IMR-90 (cell line): ENCODE measurements at regions not wholly inside any gene's neighbourhood (a gene's known extent, or its start where the extent isn't known, plus 50 kb on each side); places are given as distances from the start of the nearest gene placed in this dataset.

Experiments used
- ATAC-seq: fragments of 200-7000 bp; cut with Tn5 transposase; 2 replicates; pipeline ENCODE4 v1.9.1; 2020; ENCODE audit warnings: low read depth, mild to moderate bottlenecking, moderate library complexity
- BruUV-seq: library from RNA; stranded (reverse); fragments of 400-500 nt; replicated peaks from 2 replicates; lab custom pipeline; 2021; lab: Mats Ljungman, UMichigan
- CTCF ChIA-PET: fragments of 300-600 bp; formaldehyde crosslinking; extraction: SDS; loops from one replicate; lab custom pipeline; 2021; ENCODE audit warnings: antibody characterized with exemption; lab: Yijun Ruan, JAX
- POLR2A ChIA-PET: fragments of 300-600 bp; sonication (Branson Sonifier 250); formaldehyde crosslinking; loops from one replicate; lab custom pipeline; 2022; ENCODE audit warnings: antibody characterized with exemption; ENCODE audit not compliant: unreplicated experiment; lab: Charles Lee
- DNase-seq: peaks from one replicate; pipeline ENCODE4 v3.0.0; 2013
- H2AFZ ChIP-seq: replicated peaks from 2 replicates; pipeline ENCODE3; 2013; ENCODE audit warnings: low read length, mild to moderate bottlenecking; ENCODE audit not compliant: poor library complexity
- H2AK5ac ChIP-seq: 2 replicates; pipeline ENCODE4 v1.6.1; 2013; ENCODE audit warnings: low read depth, low read length, inconsistent platforms
- H2AK9ac ChIP-seq: replicated peaks from 2 replicates; pipeline ENCODE3; 2013; ENCODE audit warnings: mild to moderate bottlenecking, low read depth, low read length, moderate library complexity; ENCODE audit not compliant: poor library complexity
- H2BK120ac ChIP-seq: 2 replicates; pipeline ENCODE4 v1.6.1; 2013; ENCODE audit warnings: low read depth, low read length, inconsistent platforms
- H2BK15ac ChIP-seq: 3 replicates; pipeline ENCODE4 v1.6.1; 2013; ENCODE audit warnings: low read depth, low read length, inconsistent platforms
- H2BK20ac ChIP-seq: 2 replicates; pipeline ENCODE4 v1.6.1; 2013; ENCODE audit warnings: low read depth, mild to moderate bottlenecking, inconsistent platforms, low read length, moderate library complexity
- H2BK5ac ChIP-seq: 2 replicates; pipeline ENCODE4 v1.6.1; 2013; ENCODE audit warnings: mild to moderate bottlenecking, low read depth, low read length, inconsistent platforms; ENCODE audit not compliant: poor library complexity, severe bottlenecking
- H3K14ac ChIP-seq: replicated peaks from 2 replicates; pipeline ENCODE4 v1.6.1; 2013; ENCODE audit warnings: low read depth, low read length, inconsistent platforms
- H3K18ac ChIP-seq: 2 replicates; pipeline ENCODE4 v1.6.1; 2013; ENCODE audit warnings: low read depth, low read length, control low read depth
- H3K23ac ChIP-seq: 2 replicates; pipeline ENCODE4 v1.6.1; 2013; ENCODE audit warnings: low read depth, low read length, inconsistent platforms
- H3K27ac ChIP-seq: 2 replicates; pipeline ENCODE4 v1.5.1; 2013; ENCODE audit warnings: mild to moderate bottlenecking, control low read depth, low read length; ENCODE audit not compliant: insufficient read depth
- H3K27me3 ChIP-seq: 2 replicates; pipeline ENCODE4 v1.6.1; 2013; ENCODE audit warnings: low read length; ENCODE audit not compliant: control insufficient read depth, insufficient read depth
- H3K36me3 ChIP-seq: 2 replicates; pipeline ENCODE4 v1.6.1; 2013; ENCODE audit warnings: low read length, mixed read lengths; ENCODE audit not compliant: control insufficient read depth, insufficient read depth
- H3K4ac ChIP-seq: 2 replicates; pipeline ENCODE4 v1.6.1; 2013; ENCODE audit warnings: low read depth, low read length, inconsistent platforms
- H3K4me1 ChIP-seq: 2 replicates; pipeline ENCODE4 v1.6.1; 2013; ENCODE audit warnings: low read length, mixed read lengths; ENCODE audit not compliant: control insufficient read depth, insufficient read depth
- H3K4me2 ChIP-seq: 2 replicates; pipeline ENCODE4 v1.6.1; 2013; ENCODE audit warnings: low read depth, mild to moderate bottlenecking, control low read depth, low read length, moderate library complexity
- H3K4me3 ChIP-seq: 2 replicates; pipeline ENCODE4 v1.5.1; 2013; ENCODE audit warnings: low read depth, mild to moderate bottlenecking, control low read depth, low read length, moderate library complexity; ENCODE audit not compliant: insufficient read depth
- H3K56ac ChIP-seq: 2 replicates; pipeline ENCODE4 v1.6.1; 2013; ENCODE audit warnings: low read length, inconsistent platforms; ENCODE audit not compliant: insufficient read depth; ENCODE audit errors: extremely low read depth
- H3K79me1 ChIP-seq, 2 experiments: 2 replicates each; pipeline ENCODE4 v1.6.1; 2013; ENCODE audit warnings: low read length in 2 of 2, inconsistent platforms in 1 of 2, low read depth in 1 of 2
- H3K9ac ChIP-seq: 2 replicates; pipeline ENCODE4 v1.6.1; 2013; ENCODE audit warnings: low read depth, low read length, control low read depth
- H3K9me1 ChIP-seq: 2 replicates; pipeline ENCODE4 v1.6.1; 2013; ENCODE audit warnings: low read length, inconsistent platforms; ENCODE audit not compliant: insufficient read depth
- H3K9me3 ChIP-seq: 2 replicates; pipeline ENCODE4 v1.6.1; 2013; ENCODE audit warnings: low read length; ENCODE audit not compliant: control insufficient read depth, insufficient read depth
- H4K20me1 ChIP-seq: 2 replicates; pipeline ENCODE4 v1.6.1; 2013; ENCODE audit warnings: low read length, inconsistent platforms; ENCODE audit not compliant: insufficient read depth
- H4K5ac ChIP-seq: 2 replicates; pipeline ENCODE4 v1.6.1; 2013; ENCODE audit warnings: mild to moderate bottlenecking, low read depth, low read length, control low read depth
- H4K8ac ChIP-seq, 2 experiments: 2 replicates each; pipeline ENCODE4 v1.6.1; 2013; ENCODE audit warnings: low read depth in 2 of 2, low read length in 2 of 2, control low read depth in 1 of 2, inconsistent platforms in 1 of 2
- H4K91ac ChIP-seq: 2 replicates; pipeline ENCODE4 v1.6.1; 2013; ENCODE audit warnings: low read depth, low read length, inconsistent platforms; ENCODE audit not compliant: insufficient read depth
- CEBPB ChIP-seq: IDR thresholded peaks from 2 replicates; pipeline ENCODE4 v1.6.1; 2012; ENCODE audit warnings: low read depth, low read length, improper control_type of control experiment
- RAD21 ChIP-seq: IDR thresholded peaks from 2 replicates; pipeline ENCODE4 v1.6.1; 2012; ENCODE audit warnings: low read length, improper control_type of control experiment
- WGBS, 2 experiments: methylation state at CpG; one replicate each; pipeline versions ENCODE4 v1.1.5 to v1.1.7; 2013; ENCODE audit warnings: missing lambda C conversion rate in 2 of 2; ENCODE audit not compliant: insufficient read length in 1 of 2; ENCODE audit errors: extremely low coverage in 2 of 2; 5-methylcytosine and 5-hydroxymethylcytosine counted together
- dilution Hi-C: fragments of 300-500 bp; cut with HindIII; formaldehyde crosslinking; loops from one replicate; pipeline ENCODE4 v1.14.3; 2018; ENCODE audit warnings: low sequenced_read_pairs; ENCODE audit not compliant: unreplicated experiment
- in situ Hi-C: fragments of 300-500 bp; cut with MboI; formaldehyde crosslinking; loops from 3 replicates; pipeline ENCODE4 v1.14.3; 2019; ENCODE audit warnings: low sequenced_read_pairs, inconsistent platforms, mixed read lengths
- intact Hi-C: fragments of 100-400 bp; cut with micrococcal nuclease; formaldehyde crosslinking; loops from 2 replicates; pipeline ENCODE4 v1.10.0; 2022
- TF ChIP-seq, protein P1 (sequence below): fragments of 150-350 bp; IDR thresholded peaks from 2 replicates; pipeline ENCODE4 v1.6.1; 2017; ENCODE audit warnings: mild to moderate bottlenecking, antibody characterized with exemption, low read length, low read depth

GRCh38 chr1:98340511-98340910 is 321.0 kb upstream of the SNX7 start:
- no CpG with 5 or more reads among the region's 4 CpGs for WGBS, 2 experiments
- no peaks in the 10 kb centered on the region for H3K79me1 ChIP-seq
- H2BK120ac ChIP-seq, result 0 out of 2 replicates have a peak overlapping the region, but pooled peaks have one; percentile 38
- no peak overlapping the region for H3K4me3 ChIP-seq
- H3K4me1 ChIP-seq, result no peaks in the 10 kb centered on the region; the same call in 1 of the 2 replicates
- no peak overlapping the region for H2AK9ac ChIP-seq
- no peak for ATAC-seq
- H3K27me3 ChIP-seq, result no peaks in the 10 kb centered on the region
- H3K9ac ChIP-seq, result no peak overlapping the region
- BruUV-seq, result no TSS peak
- no peak overlapping the region for H3K56ac ChIP-seq
- no peak overlapping the region for H2BK15ac ChIP-seq
- H4K5ac ChIP-seq, result no peak overlapping the region
- in situ Hi-C loops (no loop called here), dilution Hi-C loops (no loop called here), intact Hi-C loops (no loop called here)
- no peak overlapping the region for H2BK5ac ChIP-seq
- no peak overlapping the region for H4K8ac ChIP-seq
- no peak overlapping the region for H3K27ac ChIP-seq
- H3K9me1 ChIP-seq, result peaks cover 5% of the 10 kb centered on the region
- no peaks in the 10 kb centered on the region for H3K9me3 ChIP-seq
- POLR2A ChIA-PET, result no interaction called here
- no peak overlapping the region for H3K4me2 ChIP-seq
- H4K91ac ChIP-seq, result no peak overlapping the region
- DNase-seq, result peak; percentile 80
- H3K36me3 ChIP-seq, result no peaks in the 10 kb centered on the region
- H3K14ac ChIP-seq, result peak overlapping the region; percentile 9
- no peak overlapping the region for H3K4ac ChIP-seq
- H3K18ac ChIP-seq, result no peak overlapping the region
- H2BK20ac ChIP-seq, result no peak overlapping the region
- no peak overlapping the region for H2AFZ ChIP-seq
- no peaks in the 10 kb centered on the region for H4K20me1 ChIP-seq
- TF ChIP-seq CEBPB (peak; percentile 36; the same call in 1 of the 2 replicates), RAD21 (no peak)
- TF ChIP-seq, protein P1, sequence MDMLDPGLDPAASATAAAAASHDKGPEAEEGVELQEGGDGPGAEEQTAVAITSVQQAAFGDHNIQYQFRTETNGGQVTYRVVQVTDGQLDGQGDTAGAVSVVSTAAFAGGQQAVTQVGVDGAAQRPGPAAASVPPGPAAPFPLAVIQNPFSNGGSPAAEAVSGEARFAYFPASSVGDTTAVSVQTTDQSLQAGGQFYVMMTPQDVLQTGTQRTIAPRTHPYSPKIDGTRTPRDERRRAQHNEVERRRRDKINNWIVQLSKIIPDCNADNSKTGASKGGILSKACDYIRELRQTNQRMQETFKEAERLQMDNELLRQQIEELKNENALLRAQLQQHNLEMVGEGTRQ, result no peak
- H2AK5ac ChIP-seq, result no peak overlapping the region
- CTCF ChIA-PET, result interaction anchor here (1.0 to 1.4 kb wide), 2 partner anchors 8 to 128 kb away, joined by 3 to 4 read pairs; no protein-coding TSS in a partner anchor
- H3K23ac ChIP-seq, result no peak overlapping the region
